ENCODE measurements at regions not wholly inside any gene's neighbourhood (a gene's known extent, or its start where the extent isn't known, plus 50 kb on each side); places are given as distances from the start of the nearest gene placed in this dataset.

DNA sequence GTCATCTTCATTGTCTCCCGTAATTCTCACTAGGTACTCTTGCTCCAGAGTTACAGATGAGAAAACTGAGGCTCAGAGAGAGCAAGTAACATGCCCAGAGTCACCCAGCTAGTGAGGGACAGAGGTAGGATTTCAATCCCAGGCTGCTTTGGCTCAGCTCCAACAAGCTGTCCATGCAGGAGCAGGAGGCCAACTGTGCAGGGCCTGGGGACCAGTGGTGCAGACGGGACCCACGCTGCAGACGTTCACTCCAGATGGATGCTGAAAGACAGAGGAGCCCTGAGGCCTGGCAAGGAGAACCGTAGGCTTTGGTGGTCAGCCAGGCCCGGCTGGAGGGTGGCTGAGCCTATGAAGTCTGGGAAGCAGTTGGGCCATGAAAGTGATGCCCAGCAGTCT lies 102.6 kb downstream of the MCFD2 start:
- Mint-ChIP-seq H3K4me1 (peaks cover 2% of the 10 kb centered on the region), H3K36me3 (peaks cover 12% of the 10 kb centered on the region), H3K27ac (no peak overlapping the region), H3K27me3 (peaks cover 18% of the 10 kb centered on the region), H3K4me3 (no peak overlapping the region), H3K9me3 (peaks cover 12% of the 10 kb centered on the region)
- ATAC-seq (ENCODE audit: low read depth): no peak
- peak in 1 of 2 donors; percentile 6 for DNase-seq (ENCODE audit: low spot score in 2 of 2)
